T-cell (primary cell): ENCODE measurements at regions not wholly inside any gene's neighbourhood (a gene's known extent, or its start where the extent isn't known, plus 50 kb on each side); places are given as distances from the start of the nearest gene placed in this dataset.

ENCODE experiments used
- ATAC-seq, 4 experiments: fragments of 200-7000 bp in 3 of 4; fragments of 150-1000 bp in 1 of 4; cut with Tn5 transposase; replicated peaks in 1 of 4; 1 replicate in 3 of 4; 2 replicates in 1 of 4; pipeline ENCODE4 v1.10.0; 2021; ENCODE audit warnings: moderate library complexity in 3 of 4, mild to moderate bottlenecking in 2 of 4, moderate number of reproducible peaks in 1 of 4
- CTCF ChIA-PET, 2 donors: fragments of 300-600 bp; sonication (Branson Sonifier 250); formaldehyde crosslinking; loops; one replicate each; lab custom pipeline; 2022; ENCODE audit warnings: antibody characterized with exemption in 2 of 2; lab: Charles Lee
- POLR2A ChIA-PET, 2 donors: fragments of 300-600 bp; sonication (Branson Sonifier 250); formaldehyde crosslinking; loops; one replicate each; lab custom pipeline; 2022; ENCODE audit warnings: antibody characterized with exemption in 2 of 2; lab: Charles Lee
- DNase-seq, 35 experiments: peaks; one replicate each; pipeline versions ENCODE4 v3.0.0 to v3.0.0-alpha.2; 2013 to 2023
- H3K27ac ChIP-seq: one replicate; pipeline ENCODE4 v1.5.1; 2013; ENCODE audit warnings: low read length
- H3K27me3 ChIP-seq, 2 experiments: replicated peaks in 1 of 2; 1 replicate in 1 of 2; 2 replicates in 1 of 2; pipeline versions ENCODE4 v1.6.1 to v1.7.0; 2013; ENCODE audit warnings: low read length in 1 of 2, mixed read lengths in 1 of 2; ENCODE audit not compliant: control insufficient read depth in 2 of 2, insufficient read depth in 2 of 2; ENCODE audit errors: extremely low read depth in 1 of 2
- H3K36me3 ChIP-seq, 2 donors: 1 replicate in 1 of 2; 2 replicates in 1 of 2; pipeline versions ENCODE4 v1.6.1 to v1.7.0; 2013; ENCODE audit warnings: low read length in 1 of 2; ENCODE audit not compliant: control insufficient read depth in 2 of 2, insufficient read depth in 1 of 2; ENCODE audit errors: extremely low read depth in 1 of 2
- H3K4me1 ChIP-seq, 2 experiments: 1 replicate in 1 of 2; 2 replicates in 1 of 2; pipeline versions ENCODE4 v1.6.1 to v1.7.0; 2013; ENCODE audit warnings: low read length in 2 of 2, mixed read lengths in 1 of 2; ENCODE audit not compliant: insufficient read depth in 2 of 2, control insufficient read depth in 1 of 2; ENCODE audit errors: extremely low read depth in 1 of 2
- H3K4me3 ChIP-seq, 2 donors: 1 replicate in 1 of 2; 2 replicates in 1 of 2; pipeline versions ENCODE4 v1.5.1 to v1.7.0; 2013; ENCODE audit warnings: mild to moderate bottlenecking in 2 of 2, low read length in 1 of 2, moderate library complexity in 1 of 2; ENCODE audit not compliant: control insufficient read depth in 1 of 2; ENCODE audit errors: extremely low read depth in 1 of 2
- H3K9me3 ChIP-seq: 2 replicates; pipeline ENCODE4 v1.7.0; 2013
- H3K27ac Mint-ChIP-seq, 2 donors: one replicate each; pipeline ENCODE4 v1.8.0; 2020 to 2021; ENCODE audit warnings: mild to moderate bottlenecking in 2 of 2, mixed read lengths in 2 of 2
- H3K27me3 Mint-ChIP-seq, 2 donors: one replicate each; pipeline ENCODE4 v1.8.0; 2021 to 2022; ENCODE audit warnings: mixed read lengths in 2 of 2
- H3K36me3 Mint-ChIP-seq: one replicate; pipeline ENCODE4 v1.8.0; 2021; ENCODE audit warnings: mixed read lengths
- H3K4me1 Mint-ChIP-seq, 3 donors: one replicate each; pipeline ENCODE4 v1.8.0; 2020 to 2022; ENCODE audit warnings: mixed read lengths in 3 of 3, mild to moderate bottlenecking in 1 of 3
- H3K4me3 Mint-ChIP-seq, 3 donors: one replicate each; pipeline ENCODE4 v1.8.0; 2020 to 2022; ENCODE audit warnings: mild to moderate bottlenecking in 3 of 3, mixed read lengths in 3 of 3, moderate library complexity in 3 of 3
- H3K9me3 Mint-ChIP-seq, 3 donors: one replicate each; pipeline ENCODE4 v1.8.0; 2020 to 2022; ENCODE audit warnings: mixed read lengths in 3 of 3
- WGBS: methylation state at CpG from one replicate; pipeline ENCODE4 v1.1.5; 2013; ENCODE audit warnings: missing lambda C conversion rate; ENCODE audit not compliant: insufficient coverage; 5-methylcytosine and 5-hydroxymethylcytosine counted together

DNA sequence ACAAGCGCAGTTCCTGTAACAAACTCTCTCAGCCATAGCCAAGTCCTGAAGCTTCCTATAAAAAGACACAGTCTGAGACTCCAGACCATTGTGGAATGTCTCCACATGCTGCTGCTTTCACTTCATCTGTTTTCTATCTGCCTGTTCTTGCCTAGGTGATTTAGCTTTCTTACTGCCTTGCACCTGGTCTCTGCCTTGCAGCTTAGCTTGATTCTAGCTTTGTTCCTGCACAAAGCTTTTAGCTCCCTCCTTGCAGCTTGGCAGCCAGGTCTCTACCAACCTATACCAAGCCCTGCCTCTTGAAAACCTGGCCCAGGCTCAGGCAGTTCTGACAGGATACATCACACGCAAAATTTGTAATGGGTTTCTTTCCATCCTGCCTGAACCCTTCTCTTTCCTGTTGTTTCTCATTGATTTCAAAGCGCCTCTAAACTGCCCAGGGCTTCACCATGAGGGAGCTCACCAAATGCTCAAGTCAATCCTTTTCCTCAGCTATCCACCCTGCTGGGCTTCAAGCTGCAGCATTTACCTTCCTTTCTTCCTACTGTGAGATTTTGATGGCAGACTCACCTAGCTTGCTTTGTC, 941.3 kb upstream of the NXPH2 start:
- H3K27me3 ChIP-seq, result no peaks in the 10 kb centered on the region
- H3K4me1 ChIP-seq, result no peaks in the 10 kb centered on the region
- ATAC-seq, result no peak
- H3K4me3 Mint-ChIP-seq, result no peak overlapping the region
- no peak overlapping the region for H3K27ac Mint-ChIP-seq
- DNase-seq, result no peak
- no peaks in the 10 kb centered on the region for H3K36me3 Mint-ChIP-seq
- CTCF ChIA-PET, result no interaction called here
- H3K36me3 ChIP-seq, result no peaks in the 10 kb centered on the region
- no peaks in the 10 kb centered on the region for H3K4me1 Mint-ChIP-seq
- no peaks in the 10 kb centered on the region for H3K9me3 ChIP-seq
- POLR2A ChIA-PET, result no interaction called here
- WGBS, result 55% methylated on average over 3 of the region's 3 CpGs
- H3K4me3 ChIP-seq, result no peak overlapping the region
- H3K27ac ChIP-seq, result no peak overlapping the region
- no peaks in the 10 kb centered on the region for H3K27me3 Mint-ChIP-seq
- H3K9me3 Mint-ChIP-seq, result peaks cover 19 to 53% (median 28%) of the 10 kb centered on the region in 3 donors

DNA sequence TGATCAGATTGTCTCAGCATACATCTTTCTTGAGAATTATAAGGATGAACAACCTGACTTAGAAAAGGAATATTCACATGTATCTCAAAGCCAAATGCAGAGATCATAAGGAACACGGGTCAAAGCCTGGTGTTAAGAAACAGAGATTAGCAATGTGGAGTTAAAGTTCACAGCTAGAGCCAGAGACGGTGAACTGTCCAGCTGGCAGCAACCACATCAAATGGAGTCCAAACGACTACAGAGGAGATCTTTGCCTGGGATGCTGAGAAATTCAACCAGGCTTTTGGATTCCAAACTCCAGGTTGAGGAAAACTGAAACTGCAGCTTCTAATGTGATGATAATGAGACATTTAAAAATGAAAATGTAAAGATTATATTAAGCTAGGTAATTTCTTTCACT, 939.9 kb upstream of the NXPH2 start:
- no peaks in the 10 kb centered on the region for H3K4me1 ChIP-seq
- no peak overlapping the region for H3K4me3 ChIP-seq
- H3K36me3 ChIP-seq, result no peaks in the 10 kb centered on the region
- Mint-ChIP-seq H3K4me3 (no peak overlapping the region), H3K27me3 (no peaks in the 10 kb centered on the region), H3K36me3 (no peaks in the 10 kb centered on the region), H3K4me1 (no peaks in the 10 kb centered on the region), H3K9me3 (peaks cover 19 to 54% (median 28%) of the 10 kb centered on the region in 3 donors), H3K27ac (no peak overlapping the region)
- no peaks in the 10 kb centered on the region for H3K9me3 ChIP-seq
- ChIA-PET CTCF (interaction anchor here in 1 of 2 donors (0.6 kb wide), 1 partner anchor 809 kb away, joined by 8 read pairs; no protein-coding TSS in a partner anchor), POLR2A (no interaction called here)
- no peak overlapping the region for H3K27ac ChIP-seq
- no peak for DNase-seq
- WGBS, result 48% methylated on average over 3 of the region's 3 CpGs
- H3K27me3 ChIP-seq, result no peaks in the 10 kb centered on the region
- no peak for ATAC-seq

DNA sequence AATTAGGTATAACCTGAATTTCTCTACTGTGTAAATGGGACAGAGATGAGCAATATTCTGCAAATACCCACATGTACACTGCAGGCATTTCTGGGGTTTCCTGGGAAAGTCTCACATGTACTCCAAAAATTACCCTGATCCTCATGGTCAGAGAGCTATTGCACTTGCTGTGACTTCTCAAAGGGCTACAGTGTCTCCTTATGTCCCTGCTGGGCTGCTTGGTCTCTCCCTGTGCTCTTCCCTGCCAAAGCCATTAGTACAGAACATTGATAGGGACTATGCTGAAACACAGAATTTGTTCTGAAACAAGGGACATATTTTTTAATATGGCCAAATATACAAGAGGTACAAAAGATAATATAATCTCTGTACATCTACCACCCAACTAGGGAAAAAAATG, 924.4 kb upstream of the NXPH2 start:
- Mint-ChIP-seq H3K4me3 (no peak overlapping the region), H3K4me1 (no peaks in the 10 kb centered on the region), H3K27me3 (no peaks in the 10 kb centered on the region), H3K27ac (no peak overlapping the region), H3K9me3 (peaks cover 7 to 14% (median 9%) of the 10 kb centered on the region in 3 donors), H3K36me3 (no peaks in the 10 kb centered on the region)
- ChIA-PET POLR2A (interaction anchor here in 1 of 2 donors (0.5 kb wide), 1 partner anchor 12 kb away, joined by 5 read pairs; no protein-coding TSS in a partner anchor), CTCF (no interaction called here)
- no peaks in the 10 kb centered on the region for H3K36me3 ChIP-seq
- H3K9me3 ChIP-seq, result no peaks in the 10 kb centered on the region
- DNase-seq (no peak), ATAC-seq (no peak)
- H3K4me1 ChIP-seq, result no peaks in the 10 kb centered on the region
- no peak overlapping the region for H3K27ac ChIP-seq
- H3K4me3 ChIP-seq, result no peak overlapping the region
- no peaks in the 10 kb centered on the region for H3K27me3 ChIP-seq

DNA sequence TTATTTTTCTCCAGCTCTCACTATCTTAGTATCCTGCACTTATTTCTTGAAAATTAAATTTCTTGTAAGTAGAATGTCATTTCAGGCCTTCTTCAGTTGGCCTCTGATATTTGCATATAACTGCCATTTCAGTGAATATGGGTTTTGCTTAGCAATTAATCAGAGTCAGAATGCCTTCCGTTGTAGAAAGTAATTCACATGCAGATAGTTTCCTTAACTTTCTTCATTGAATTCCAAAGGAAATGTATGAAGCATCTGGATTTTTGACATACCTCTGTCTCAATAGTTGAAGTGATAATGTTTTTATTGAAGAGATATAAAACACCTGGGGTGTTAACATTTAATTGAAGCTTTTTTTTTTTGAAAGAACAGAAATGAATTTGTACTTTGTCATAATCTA, 914.1 kb upstream of the NXPH2 start:
- peaks cover 10 to 16% (median 16%) of the 10 kb centered on the region in 3 donors for H3K9me3 Mint-ChIP-seq

DNA sequence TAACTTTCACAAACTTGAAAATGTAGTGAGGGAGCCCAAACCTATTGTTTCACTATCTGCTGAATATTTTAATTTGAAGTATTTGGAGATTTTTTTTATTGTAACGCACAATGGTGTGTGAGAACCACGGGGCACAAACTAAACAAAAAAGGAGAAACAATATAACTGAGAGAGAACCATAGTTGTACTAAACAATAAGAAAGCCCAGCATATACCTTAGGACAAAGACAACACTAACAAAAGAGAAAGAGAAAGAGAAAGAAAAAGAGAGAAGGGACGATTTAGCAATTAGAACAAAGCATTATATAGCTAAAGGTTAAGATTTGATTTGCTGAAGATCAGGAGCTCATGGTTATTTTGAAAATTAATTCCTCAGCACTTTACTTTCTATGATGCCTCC, 906.0 kb upstream of the NXPH2 start:
- Histone ChIP-seq H3K4me3 (no peak overlapping the region), H3K36me3 (no peaks in the 10 kb centered on the region), H3K9me3 (no peaks in the 10 kb centered on the region), H3K4me1 (no peaks in the 10 kb centered on the region), H3K27ac (no peak overlapping the region), H3K27me3 (no peaks in the 10 kb centered on the region)
- peaks cover 13 to 18% (median 14%) of the 10 kb centered on the region in 3 donors for H3K9me3 Mint-ChIP-seq
- ATAC-seq (no peak), DNase-seq (no peak)
- CTCF ChIA-PET, result no interaction called here
- no peaks in the 10 kb centered on the region for H3K27me3 Mint-ChIP-seq
- H3K27ac Mint-ChIP-seq, result no peak overlapping the region
- H3K4me1 Mint-ChIP-seq, result no peaks in the 10 kb centered on the region
- no peak overlapping the region for H3K4me3 Mint-ChIP-seq
- POLR2A ChIA-PET, result no interaction called here
- WGBS, result no CpG with 5 or more reads among the region's 3 CpGs
- H3K36me3 Mint-ChIP-seq, result no peaks in the 10 kb centered on the region

More for the DNA sequence above, 914.1 kb upstream of the NXPH2 start:
- Mint-ChIP-seq H3K4me3 (no peak overlapping the region), H3K27me3 (no peaks in the 10 kb centered on the region), H3K36me3 (no peaks in the 10 kb centered on the region), H3K27ac (no peak overlapping the region), H3K4me1 (no peaks in the 10 kb centered on the region)
- ChIA-PET CTCF (no interaction called here), POLR2A (interaction anchor here in 1 of 2 donors (0.7 kb wide), 1 partner anchor 103 kb away, joined by 3 read pairs; no protein-coding TSS in a partner anchor)
- WGBS, result no CpG with 5 or more reads among the region's 1 CpG
- Histone ChIP-seq H3K4me1 (no peaks in the 10 kb centered on the region), H3K4me3 (no peak overlapping the region), H3K27ac (no peak overlapping the region), H3K9me3 (no peaks in the 10 kb centered on the region), H3K36me3 (no peaks in the 10 kb centered on the region), H3K27me3 (no peaks in the 10 kb centered on the region)
- DNase-seq (no peak), ATAC-seq (no peak)

DNA sequence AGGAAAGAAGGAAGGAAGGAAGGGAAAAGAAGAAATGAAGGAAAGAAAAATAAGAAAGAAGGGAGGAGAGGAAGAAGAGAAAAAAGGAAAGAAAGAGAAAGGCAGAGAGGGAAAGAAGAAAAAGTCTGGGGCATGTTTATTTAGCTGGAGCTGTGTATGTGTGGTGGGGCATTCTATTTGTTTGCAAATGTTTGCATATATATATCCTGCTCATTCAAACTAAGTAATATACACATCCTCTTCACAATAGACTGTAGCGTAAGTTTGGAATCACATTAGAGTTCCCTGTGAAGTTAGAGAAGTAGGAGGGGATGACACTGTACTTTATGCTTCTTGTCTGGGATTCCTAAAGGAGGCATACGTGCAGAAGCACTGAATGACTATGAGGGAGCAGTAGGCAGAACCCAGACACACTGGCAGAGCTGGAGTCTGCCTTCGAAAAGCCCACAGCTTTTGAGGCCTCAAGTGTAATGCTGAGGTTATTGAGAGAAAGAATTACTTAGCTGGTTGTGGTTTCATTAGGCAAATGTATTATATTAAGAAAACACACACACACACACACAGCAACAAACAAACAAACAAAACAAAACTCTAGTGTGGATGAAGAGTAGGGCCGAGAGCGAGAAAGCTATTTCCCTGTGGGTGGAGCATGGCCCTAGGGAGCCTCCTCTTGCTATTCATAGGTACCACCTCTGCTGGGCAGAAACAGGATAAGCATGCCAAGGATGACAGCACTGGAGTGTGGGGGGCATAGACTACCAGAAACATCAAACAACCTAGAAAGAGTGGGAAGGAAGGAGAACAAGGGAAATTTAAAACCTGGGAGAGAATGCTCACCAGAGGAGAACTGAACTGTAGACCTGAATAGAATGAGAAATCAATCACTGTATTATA, 905.1 kb upstream of the NXPH2 start:
- ATAC-seq, result no peak
- H3K27ac Mint-ChIP-seq, result no peak overlapping the region

More for the DNA sequence above, 905.1 kb upstream of the NXPH2 start:
- H3K27ac ChIP-seq, result no peak overlapping the region
- H3K4me3 ChIP-seq, result no peak overlapping the region
- Mint-ChIP-seq H3K9me3 (peaks cover 15 to 19% (median 15%) of the 10 kb centered on the region in 3 donors), H3K4me3 (no peak overlapping the region), H3K4me1 (no peaks in the 10 kb centered on the region), H3K36me3 (no peaks in the 10 kb centered on the region), H3K27me3 (no peaks in the 10 kb centered on the region)
- no peaks in the 10 kb centered on the region for H3K9me3 ChIP-seq
- H3K36me3 ChIP-seq, result no peaks in the 10 kb centered on the region
- ChIA-PET CTCF (no interaction called here), POLR2A (no interaction called here)
- no CpG with 5 or more reads among the region's 5 CpGs for WGBS
- H3K4me1 ChIP-seq, result no peaks in the 10 kb centered on the region
- DNase-seq, result no peak
- no peaks in the 10 kb centered on the region for H3K27me3 ChIP-seq
